ENCODE measurements at regions not wholly inside any gene's neighbourhood (a gene's known extent, or its start where the extent isn't known, plus 50 kb on each side); places are given as distances from the start of the nearest gene placed in this dataset.

DNA sequence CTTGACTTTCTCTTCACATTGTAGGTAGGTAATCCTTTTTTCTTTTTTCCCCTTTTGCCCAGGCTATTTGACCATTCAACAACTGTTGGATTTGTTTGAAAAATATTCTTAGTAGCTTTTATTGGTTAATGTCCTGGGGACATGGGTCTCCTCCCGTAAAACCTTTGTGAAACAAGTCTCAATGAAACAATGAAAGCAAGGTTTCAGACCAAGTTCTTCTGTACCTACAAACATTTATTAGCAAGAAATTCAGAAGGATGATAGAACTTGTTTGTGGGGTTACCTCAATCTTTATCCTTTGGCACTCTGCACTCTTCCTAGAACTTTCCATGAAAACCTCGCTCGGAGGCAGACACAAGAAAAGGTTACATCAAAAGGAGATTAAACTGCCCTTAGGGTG is 190.7 kb upstream of the ANK2 start:
- H3K4me3 Mint-ChIP-seq (ENCODE audit: low read depth): no peak overlapping the region
- H3K36me3 Mint-ChIP-seq (ENCODE audit: low read depth): no peaks in the 10 kb centered on the region
- H3K4me1 Mint-ChIP-seq (ENCODE audit: low read depth): no peaks in the 10 kb centered on the region
- intact Hi-C loops (cut with micrococcal nuclease): no loop called here
- H3K27ac Mint-ChIP-seq: no peak overlapping the region
- no peaks in the 10 kb centered on the region for H3K9me3 Mint-ChIP-seq
- no peak for DNase-seq (ENCODE audit: low spot score)
- H3K27me3 Mint-ChIP-seq (ENCODE audit: low read depth): peaks cover 6% of the 10 kb centered on the region

DNA sequence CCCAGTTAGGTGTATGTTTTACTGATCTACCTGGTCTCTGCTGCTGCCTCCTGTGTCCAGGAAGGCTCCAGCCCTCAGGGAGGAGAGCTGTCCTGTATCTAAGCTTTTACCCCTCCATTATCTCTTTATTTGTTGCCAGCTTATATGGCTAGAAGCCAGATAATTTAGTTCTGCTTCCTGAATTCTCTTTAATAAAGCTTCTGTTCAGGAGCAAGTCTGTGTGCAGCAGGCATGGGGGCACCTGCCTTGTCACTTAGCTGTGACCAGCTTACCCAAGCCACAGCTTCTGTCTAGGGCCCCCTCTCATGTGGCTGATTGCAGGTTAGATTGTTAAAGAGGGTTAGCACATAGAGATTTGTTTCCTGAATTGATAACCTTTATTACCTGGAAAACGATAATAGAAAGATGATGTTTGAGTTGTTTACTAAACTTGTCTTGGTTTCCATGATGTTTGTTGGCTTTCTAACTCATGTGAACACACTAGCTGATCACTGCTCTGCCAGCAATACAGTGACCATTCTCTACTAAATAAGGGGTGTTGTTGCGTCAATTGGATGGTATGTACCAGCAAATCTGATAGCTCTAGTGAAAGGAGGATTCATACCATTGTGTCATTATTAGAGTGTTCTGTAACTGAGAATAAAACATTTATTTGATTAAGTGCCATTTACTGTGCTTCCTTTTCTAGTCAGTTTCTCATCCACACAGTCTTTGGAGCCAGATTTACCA is 189.8 kb upstream of the ANK2 start:
- Mint-ChIP-seq H3K36me3 (ENCODE audit: low read depth) (no peaks in the 10 kb centered on the region), H3K27me3 (ENCODE audit: low read depth) (peaks cover 6% of the 10 kb centered on the region), H3K4me1 (ENCODE audit: low read depth) (no peaks in the 10 kb centered on the region), H3K4me3 (ENCODE audit: low read depth) (no peak overlapping the region), H3K27ac (no peak overlapping the region), H3K9me3 (no peaks in the 10 kb centered on the region)
- no peak for DNase-seq (ENCODE audit: low spot score)
- intact Hi-C loops (cut with micrococcal nuclease): no loop called here

DNA sequence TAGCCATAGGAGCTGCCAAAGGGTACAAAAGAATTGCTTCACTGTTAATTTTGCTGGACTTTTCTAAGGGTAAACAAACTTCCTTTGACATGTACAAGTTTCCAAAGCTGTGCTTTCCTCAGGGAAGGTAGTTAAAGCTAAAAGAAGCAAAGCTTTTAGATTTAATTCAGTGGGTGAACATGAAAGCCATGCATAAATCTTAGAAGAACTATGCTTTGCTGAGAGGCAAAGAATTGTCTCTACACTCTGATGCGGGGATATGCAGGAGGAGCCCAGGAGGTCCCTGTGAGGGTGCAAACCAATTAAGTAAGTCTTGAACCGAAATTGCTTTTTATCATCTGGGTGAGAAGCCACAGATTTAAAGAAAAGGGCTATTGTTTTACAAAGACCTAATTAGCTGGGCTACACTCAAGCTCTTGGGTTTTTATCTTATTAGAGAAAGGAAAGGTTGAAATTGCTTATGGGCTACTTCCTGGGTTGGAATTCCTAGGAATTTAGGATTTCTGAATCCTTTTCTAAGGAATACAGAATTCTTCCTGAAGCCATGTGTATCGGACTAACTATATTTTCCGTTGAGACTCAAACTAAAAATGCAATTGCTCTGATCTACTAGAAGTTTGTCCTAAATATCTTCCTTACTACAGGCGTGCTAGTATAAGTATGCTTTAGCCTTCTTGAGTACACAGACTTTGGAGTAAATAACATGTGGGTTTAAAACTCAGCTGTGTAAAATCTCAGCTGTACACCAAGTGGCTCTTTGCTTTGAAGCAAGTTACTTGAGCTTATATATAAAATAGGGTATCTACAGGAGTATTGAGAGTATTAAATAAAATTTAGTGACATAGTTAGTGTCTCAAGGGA is 188.4 kb upstream of the ANK2 start:
- DNase-seq (ENCODE audit: low spot score): no peak
- Mint-ChIP-seq H3K4me1 (ENCODE audit: low read depth) (no peaks in the 10 kb centered on the region), H3K9me3 (no peaks in the 10 kb centered on the region), H3K27me3 (ENCODE audit: low read depth) (peaks cover 6% of the 10 kb centered on the region), H3K27ac (no peak overlapping the region), H3K4me3 (ENCODE audit: low read depth) (no peak overlapping the region), H3K36me3 (ENCODE audit: low read depth) (no peaks in the 10 kb centered on the region)
- intact Hi-C loops (cut with micrococcal nuclease): no loop called here

DNA sequence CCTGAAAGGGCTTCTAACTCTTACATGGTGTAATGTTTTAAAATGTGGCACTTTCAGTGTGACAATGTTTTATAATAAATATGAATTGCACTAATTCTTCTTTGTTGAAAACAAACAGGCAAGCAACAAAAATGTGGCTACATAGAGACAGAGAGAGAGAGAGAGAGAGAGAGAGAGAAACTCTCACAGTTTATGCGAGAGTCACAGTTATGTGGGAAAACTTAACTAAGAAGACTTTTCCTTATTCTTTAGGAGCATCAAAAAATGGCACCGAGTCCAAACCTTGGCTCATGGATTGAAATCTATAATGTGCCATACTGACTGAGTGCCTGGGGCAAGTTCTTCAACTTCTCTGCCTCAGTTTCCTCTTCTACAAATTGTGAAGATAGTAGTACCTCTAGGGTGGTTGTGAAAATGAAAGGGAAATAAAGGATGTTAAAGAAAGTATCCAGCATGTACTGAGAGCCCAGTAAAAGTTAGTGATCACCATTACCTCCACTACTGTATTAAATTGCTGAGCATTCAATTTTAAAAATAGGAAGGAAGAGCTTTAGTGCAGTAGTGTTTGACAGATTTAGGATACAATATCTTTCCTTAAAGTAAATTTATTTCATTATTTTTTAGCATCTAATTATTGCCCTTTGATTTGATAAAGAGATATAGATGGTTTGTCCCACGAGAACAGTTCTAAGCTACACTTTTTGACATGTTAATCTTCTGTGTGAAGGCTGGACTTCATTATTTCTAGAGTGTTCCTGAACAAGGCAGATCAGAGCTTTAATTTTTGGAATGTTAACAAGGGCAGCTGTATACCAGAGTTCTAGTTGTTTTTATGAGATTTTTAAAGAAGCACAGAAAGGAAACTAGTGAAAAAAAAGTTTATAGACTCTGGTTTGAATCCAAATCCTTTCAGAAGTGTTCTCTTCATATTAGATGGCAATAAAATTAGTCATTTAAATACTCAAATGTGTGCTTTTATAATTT is 187.5 kb upstream of the ANK2 start:
- intact Hi-C loops (cut with micrococcal nuclease): no loop called here
- Mint-ChIP-seq H3K9me3 (no peaks in the 10 kb centered on the region), H3K27me3 (ENCODE audit: low read depth) (peaks cover 6% of the 10 kb centered on the region), H3K36me3 (ENCODE audit: low read depth) (no peaks in the 10 kb centered on the region), H3K4me3 (ENCODE audit: low read depth) (no peak overlapping the region), H3K27ac (no peak overlapping the region), H3K4me1 (ENCODE audit: low read depth) (no peaks in the 10 kb centered on the region)
- DNase-seq (ENCODE audit: low spot score): no peak

DNA sequence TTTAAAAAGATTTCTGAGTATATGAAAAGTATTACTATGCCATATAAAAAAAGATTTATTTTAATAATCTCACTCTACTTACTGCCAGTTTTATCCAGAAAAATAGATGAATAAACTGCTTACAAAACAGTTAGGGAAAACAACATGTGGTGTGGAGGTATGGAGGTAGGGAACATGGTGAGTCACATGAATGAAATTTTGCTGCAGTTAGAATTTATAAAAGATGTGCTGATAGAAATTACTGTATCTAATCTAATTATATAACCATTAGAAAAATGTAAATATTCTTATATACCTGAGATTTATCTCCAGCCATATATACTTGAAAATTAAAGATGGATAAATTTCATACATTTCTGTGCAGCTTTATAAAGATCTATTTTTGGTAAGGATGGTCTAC is 184.0 kb upstream of the ANK2 start:
- no peaks in the 10 kb centered on the region for H3K36me3 Mint-ChIP-seq (ENCODE audit: low read depth)
- no peak for DNase-seq (ENCODE audit: low spot score)
- H3K4me3 Mint-ChIP-seq (ENCODE audit: low read depth): no peak overlapping the region
- no peak overlapping the region for H3K27ac Mint-ChIP-seq
- H3K9me3 Mint-ChIP-seq: no peaks in the 10 kb centered on the region
- intact Hi-C loops (cut with micrococcal nuclease): no loop called here
- peaks cover 2% of the 10 kb centered on the region for H3K27me3 Mint-ChIP-seq (ENCODE audit: low read depth)
- no peaks in the 10 kb centered on the region for H3K4me1 Mint-ChIP-seq (ENCODE audit: low read depth)

DNA sequence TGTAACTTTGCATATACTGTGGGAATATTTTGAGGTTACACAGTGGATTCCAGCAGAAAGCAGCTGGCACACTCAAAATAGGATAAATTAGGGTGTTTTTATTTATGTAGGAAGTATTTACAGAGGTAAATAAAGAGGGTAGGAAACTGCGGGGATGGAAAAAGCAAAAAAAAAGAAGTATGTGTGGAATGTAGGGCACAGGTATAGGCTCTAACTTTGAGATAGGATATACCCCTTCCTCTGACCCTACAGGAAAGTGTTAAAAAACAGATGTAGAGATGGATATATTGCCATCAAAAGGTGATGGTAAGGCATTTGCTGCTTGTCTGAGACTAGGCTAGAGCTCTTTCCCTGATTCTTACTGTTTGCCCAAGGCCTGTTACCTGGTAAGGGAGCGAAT is 173.1 kb upstream of the ANK2 start:
- Mint-ChIP-seq H3K4me3 (ENCODE audit: low read depth) (no peak overlapping the region), H3K27me3 (ENCODE audit: low read depth) (peaks cover 4% of the 10 kb centered on the region), H3K36me3 (ENCODE audit: low read depth) (no peaks in the 10 kb centered on the region), H3K9me3 (no peaks in the 10 kb centered on the region), H3K4me1 (ENCODE audit: low read depth) (no peaks in the 10 kb centered on the region), H3K27ac (no peak overlapping the region)
- no peak for DNase-seq (ENCODE audit: low spot score)
- intact Hi-C loops (cut with micrococcal nuclease): no loop called here

DNA sequence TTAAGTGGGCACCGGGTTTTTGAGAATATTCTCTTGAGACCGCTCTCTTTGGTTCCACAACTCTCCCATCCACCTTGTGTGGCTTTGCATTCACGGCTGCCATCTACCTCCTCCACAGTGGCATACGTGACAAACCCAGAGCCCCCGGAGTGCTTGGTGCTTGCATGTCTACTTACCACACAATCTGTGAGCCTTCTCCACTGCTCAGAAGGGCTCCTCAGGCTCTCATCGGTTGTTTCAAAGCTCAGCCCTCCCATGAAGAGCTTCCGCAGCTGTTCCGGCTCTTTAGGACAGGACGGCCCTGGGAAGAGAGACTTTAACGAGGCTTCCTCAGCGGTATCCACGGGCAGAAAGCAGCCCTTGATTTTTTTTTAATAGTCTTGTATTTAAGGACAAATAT is 167.6 kb upstream of the ANK2 start:
- Mint-ChIP-seq H3K4me3 (ENCODE audit: low read depth) (no peak overlapping the region), H3K4me1 (ENCODE audit: low read depth) (no peaks in the 10 kb centered on the region), H3K27me3 (ENCODE audit: low read depth) (peaks cover 4% of the 10 kb centered on the region), H3K9me3 (no peaks in the 10 kb centered on the region), H3K36me3 (ENCODE audit: low read depth) (no peaks in the 10 kb centered on the region), H3K27ac (no peak overlapping the region)
- intact Hi-C loops (cut with micrococcal nuclease): no loop called here
- DNase-seq (ENCODE audit: low spot score): no peak

DNA sequence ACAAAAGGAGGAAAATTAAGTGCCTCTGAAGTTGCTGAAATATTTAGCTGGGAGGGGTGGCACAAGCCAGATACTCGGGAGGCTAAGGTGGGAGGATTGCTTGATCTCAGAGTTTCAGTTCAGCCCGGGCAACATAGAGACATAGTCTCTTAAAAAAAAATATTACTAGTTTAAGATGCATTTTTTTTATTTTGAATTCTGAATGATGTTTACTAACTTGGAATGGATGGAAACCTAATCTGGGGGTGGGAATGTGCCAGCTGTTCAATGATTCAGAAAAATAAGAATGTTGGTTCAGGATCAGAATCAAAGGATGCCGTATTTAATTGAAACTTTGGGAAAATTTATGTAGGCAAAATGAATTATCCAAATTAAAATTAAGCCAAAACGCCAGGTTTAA is 167.2 kb upstream of the ANK2 start:
- H3K27ac Mint-ChIP-seq: no peak overlapping the region
- no peaks in the 10 kb centered on the region for H3K36me3 Mint-ChIP-seq (ENCODE audit: low read depth)
- no peaks in the 10 kb centered on the region for H3K9me3 Mint-ChIP-seq
- H3K27me3 Mint-ChIP-seq (ENCODE audit: low read depth): no peaks in the 10 kb centered on the region
- intact Hi-C loops (cut with micrococcal nuclease): no loop called here
- no peak for DNase-seq (ENCODE audit: low spot score)
- H3K4me3 Mint-ChIP-seq (ENCODE audit: low read depth): no peak overlapping the region
- H3K4me1 Mint-ChIP-seq (ENCODE audit: low read depth): no peaks in the 10 kb centered on the region

DNA sequence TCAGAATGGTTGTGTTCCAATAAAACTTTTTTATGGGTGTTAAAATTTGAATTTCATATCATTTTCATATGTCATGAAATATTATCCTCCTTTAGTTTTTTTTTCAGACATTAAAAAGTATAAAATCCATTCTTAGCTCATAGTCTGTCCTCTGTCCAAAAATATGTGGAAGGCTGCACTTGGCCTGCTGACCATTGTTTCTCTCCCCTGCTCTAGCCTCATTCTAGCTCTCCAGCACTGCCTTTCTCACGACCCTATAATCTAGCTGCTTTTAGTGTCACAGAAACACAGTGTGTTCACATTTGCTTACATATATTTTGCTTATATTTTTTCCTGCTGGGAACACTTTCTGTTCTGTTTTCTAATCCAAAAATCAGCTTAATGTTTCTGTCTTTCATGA is 165.0 kb upstream of the ANK2 start:
- Mint-ChIP-seq H3K4me1 (ENCODE audit: low read depth) (no peaks in the 10 kb centered on the region), H3K9me3 (no peaks in the 10 kb centered on the region), H3K4me3 (ENCODE audit: low read depth) (no peak overlapping the region), H3K27me3 (ENCODE audit: low read depth) (peaks cover 2% of the 10 kb centered on the region), H3K27ac (no peak overlapping the region), H3K36me3 (ENCODE audit: low read depth) (no peaks in the 10 kb centered on the region)
- intact Hi-C loops (cut with micrococcal nuclease): no loop called here
- no peak for DNase-seq (ENCODE audit: low spot score)

DNA sequence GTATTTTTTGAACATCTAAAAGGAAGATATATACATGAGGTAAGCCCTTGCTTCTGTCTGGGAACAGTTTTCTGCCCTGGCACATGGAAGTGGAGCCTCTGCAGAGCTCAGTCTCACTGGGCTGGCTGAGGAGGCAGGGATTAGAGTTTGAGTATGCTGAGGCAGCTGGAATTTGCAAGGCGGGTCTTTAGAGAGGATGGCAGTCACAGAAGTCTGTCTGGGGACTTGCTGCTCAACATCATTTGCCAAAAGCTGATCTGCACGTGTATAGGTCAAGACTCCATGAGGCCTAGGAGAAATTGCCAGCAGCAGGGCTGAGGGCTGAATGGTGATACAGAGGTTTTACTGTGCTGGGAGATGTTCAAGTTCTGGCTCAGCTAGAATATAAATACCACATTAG is 163.6 kb upstream of the ANK2 start:
- intact Hi-C loops (cut with micrococcal nuclease): no loop called here
- DNase-seq (ENCODE audit: low spot score): no peak
- H3K27ac Mint-ChIP-seq: no peak overlapping the region
- peaks cover 2% of the 10 kb centered on the region for H3K27me3 Mint-ChIP-seq (ENCODE audit: low read depth)
- no peaks in the 10 kb centered on the region for H3K9me3 Mint-ChIP-seq
- H3K4me3 Mint-ChIP-seq (ENCODE audit: low read depth): no peak overlapping the region
- no peaks in the 10 kb centered on the region for H3K36me3 Mint-ChIP-seq (ENCODE audit: low read depth)
- H3K4me1 Mint-ChIP-seq (ENCODE audit: low read depth): no peaks in the 10 kb centered on the region

DNA sequence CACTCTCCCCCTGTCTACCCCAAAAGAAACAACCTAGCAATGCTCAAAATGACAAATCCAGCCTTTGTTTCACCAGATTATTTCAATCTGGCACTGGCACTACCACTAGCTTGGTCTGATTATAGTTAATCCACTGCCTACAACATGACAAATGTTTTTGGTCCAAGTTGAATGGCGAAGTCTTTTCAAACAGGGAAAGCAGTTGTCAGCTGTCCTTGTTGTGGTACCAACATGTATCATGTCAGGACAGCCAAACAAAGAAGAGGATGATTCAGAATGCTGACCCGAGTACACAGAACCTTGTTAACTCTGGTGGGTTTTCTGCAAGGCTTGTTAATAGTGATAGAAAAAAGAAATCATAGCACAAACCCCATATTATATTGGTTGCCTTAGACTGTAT is 160.8 kb upstream of the ANK2 start:
- Mint-ChIP-seq H3K4me1 (ENCODE audit: low read depth) (no peaks in the 10 kb centered on the region), H3K27ac (no peak overlapping the region), H3K36me3 (ENCODE audit: low read depth) (no peaks in the 10 kb centered on the region), H3K27me3 (ENCODE audit: low read depth) (peaks cover 2% of the 10 kb centered on the region), H3K9me3 (no peaks in the 10 kb centered on the region), H3K4me3 (ENCODE audit: low read depth) (no peak overlapping the region)
- intact Hi-C loops (cut with micrococcal nuclease): no loop called here
- DNase-seq (ENCODE audit: low spot score): no peak

DNA sequence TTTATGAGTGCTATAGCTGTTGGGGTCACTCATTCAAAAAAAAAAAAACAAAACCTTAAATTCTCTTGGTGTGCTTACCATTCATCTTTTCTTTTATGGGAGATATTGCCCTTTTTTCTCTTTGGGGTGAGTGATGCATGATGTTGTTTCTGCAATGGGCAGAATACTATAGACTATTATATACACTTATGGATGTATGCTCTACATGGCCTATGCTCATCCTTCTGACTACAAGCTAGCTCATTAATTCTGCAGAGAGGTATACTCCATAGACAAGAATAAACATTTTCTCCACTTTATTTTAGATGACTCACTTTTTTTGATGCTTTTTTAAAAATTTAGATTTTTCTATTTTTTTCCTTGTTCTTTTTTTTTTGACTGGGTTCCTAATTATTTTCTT is 160.3 kb upstream of the ANK2 start:
- Mint-ChIP-seq H3K27me3 (ENCODE audit: low read depth) (peaks cover 2% of the 10 kb centered on the region), H3K4me1 (ENCODE audit: low read depth) (no peaks in the 10 kb centered on the region), H3K9me3 (no peaks in the 10 kb centered on the region), H3K4me3 (ENCODE audit: low read depth) (no peak overlapping the region), H3K27ac (no peak overlapping the region), H3K36me3 (ENCODE audit: low read depth) (no peaks in the 10 kb centered on the region)
- DNase-seq (ENCODE audit: low spot score): no peak
- intact Hi-C loops (cut with micrococcal nuclease): no loop called here

Data from activated T-helper 2 cell treated with anti-CD3 and anti-CD28 coated beads, Interferon-gamma antibody, Interleukin-2, Interleukin-4, amounts not matched to agents 10 μg/mL and 5 μg/mL and 100 μg/mL, durations not matched to agents 14 hours and 24 hours and 36 hours (primary cell).